Lung (tissue), 11 donors: ENCODE measurements at regions not wholly inside any gene's neighbourhood (a gene's known extent, or its start where the extent isn't known, plus 50 kb on each side); places are given as distances from the start of the nearest gene placed in this dataset.

ENCODE experiments used
- ATAC-seq: fragments of 200-7000 bp; cut with Tn5 transposase; one replicate; pipeline ENCODE4 v1.9.1; 2020; ENCODE audit warnings: moderate number of reproducible peaks; ENCODE audit not compliant: insufficient read depth, low FRiP score
- DNase-seq, 3 donors: peaks; one replicate each; pipeline ENCODE4 v3.0.0-alpha.2; 2013 to 2017
- H3K27ac ChIP-seq, 2 donors: one replicate each; pipeline ENCODE4 v1.5.1; 2013; ENCODE audit warnings: mild to moderate bottlenecking in 2 of 2, moderate library complexity in 2 of 2, control low read depth in 1 of 2, inconsistent platforms in 1 of 2, low read depth in 1 of 2, low read length in 1 of 2
- H3K27me3 ChIP-seq, 3 donors: one replicate each; pipeline ENCODE4 v1.5.1; 2013; ENCODE audit warnings: low read length in 2 of 3; ENCODE audit not compliant: control insufficient read depth in 3 of 3, insufficient read depth in 3 of 3
- H3K36me3 ChIP-seq, 4 donors: one replicate each; pipeline ENCODE4 v1.5.1; 2013; ENCODE audit warnings: low read length in 4 of 4, mild to moderate bottlenecking in 1 of 4, moderate library complexity in 1 of 4; ENCODE audit not compliant: control insufficient read depth in 4 of 4, insufficient read depth in 4 of 4
- H3K4me1 ChIP-seq, 5 donors: one replicate each; pipeline ENCODE4 v1.5.1; 2013; ENCODE audit warnings: low read length in 5 of 5, mild to moderate bottlenecking in 2 of 5, moderate library complexity in 1 of 5; ENCODE audit not compliant: control insufficient read depth in 5 of 5, insufficient read depth in 5 of 5
- H3K4me3 ChIP-seq: one replicate; pipeline ENCODE4 v1.5.1; 2013; ENCODE audit warnings: mild to moderate bottlenecking, control low read depth, moderate library complexity
- H3K9ac ChIP-seq, 2 donors: one replicate each; pipeline ENCODE4 v1.5.1; 2013; ENCODE audit warnings: low read length in 2 of 2, control low read depth in 1 of 2; ENCODE audit not compliant: insufficient read depth in 1 of 2
- H3K9me3 ChIP-seq, 4 donors: one replicate each; pipeline ENCODE4 v1.5.1; 2013; ENCODE audit warnings: low read length in 3 of 4, mild to moderate bottlenecking in 1 of 4, moderate library complexity in 1 of 4; ENCODE audit not compliant: control insufficient read depth in 4 of 4, insufficient read depth in 3 of 4
- CTCF ChIP-seq: IDR thresholded peaks from 2 replicates; pipeline ENCODE4 v1.5.1; 2012; ENCODE audit warnings: mild to moderate bottlenecking; ENCODE audit errors: control extremely low read depth, extremely low read depth
- WGBS, 2 donors: extraction: QIAGEN DNeasy Blood & Tissue Kit; methylation state at CpG; one replicate each; pipeline ENCODE4 v1.1.7; 2013; 5-methylcytosine and 5-hydroxymethylcytosine counted together
- donor health status: control.
- donor health status: control.
- donor health status: Bipolar disorder and iron deficiency.
- donor health status: healthy.
- donor health status: DM: yes; HTN: yes; CAD: no.

DNA sequence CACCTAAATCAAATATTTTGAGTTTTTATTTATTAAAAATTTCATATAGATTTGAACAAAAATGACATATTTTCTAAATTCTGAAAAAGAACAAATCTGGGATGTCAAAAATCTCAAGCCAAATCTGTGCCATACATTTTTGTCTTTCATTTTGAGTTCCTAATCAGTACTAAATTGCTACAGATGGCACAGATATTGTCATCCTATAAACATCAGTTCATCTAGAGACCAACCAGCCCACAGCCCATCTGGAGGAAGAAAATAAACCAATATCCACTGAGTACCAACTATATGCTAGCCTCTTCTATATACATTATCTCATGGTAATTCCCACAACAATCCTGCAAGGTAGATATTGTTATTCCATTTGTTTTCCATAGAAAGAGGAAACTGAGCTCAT, 156.8 kb upstream of the ATP1B1 start:
- Histone ChIP-seq H3K9ac (no peak overlapping the region), H3K27ac (no peak overlapping the region), H3K27me3 (no peaks in the 10 kb centered on the region), H3K36me3 (no peaks in the 10 kb centered on the region), H3K9me3 (no peaks in the 10 kb centered on the region), H3K4me1 (peaks cover 0 to 6% (median 0%) of the 10 kb centered on the region in 5 donors), H3K4me3 (no peak overlapping the region)
- no peak for ATAC-seq
- no peak for DNase-seq
- no peak for TF ChIP-seq CTCF

DNA sequence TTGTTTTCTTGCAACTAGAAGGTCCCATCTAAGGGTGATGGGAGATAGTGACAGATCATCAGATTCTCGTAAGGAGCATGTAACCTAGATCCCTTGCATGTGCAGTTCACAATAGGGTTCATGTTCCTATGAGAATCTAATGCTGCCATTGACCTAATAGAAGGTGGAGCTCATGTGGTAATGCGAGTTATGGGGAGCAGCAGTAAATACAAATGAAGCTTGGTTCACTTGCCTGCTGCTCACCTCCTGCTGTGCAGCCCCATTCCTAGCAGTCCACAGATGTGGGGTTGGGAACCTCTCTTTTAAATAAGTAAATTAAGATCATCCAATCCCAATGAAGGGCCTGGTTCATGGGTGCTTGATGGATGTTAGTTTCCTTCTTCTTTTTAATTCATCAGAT, 148.7 kb upstream of the ATP1B1 start:
- H3K9ac ChIP-seq = no peak overlapping the region
- H3K4me1 ChIP-seq = peaks cover 0 to 1% (median 0%) of the 10 kb centered on the region in 5 donors
- WGBS, 2 donors = 96 to 98% methylated on average over 2 of the region's 2 CpGs
- H3K27ac ChIP-seq = no peak overlapping the region
- H3K4me3 ChIP-seq = no peak overlapping the region
- H3K27me3 ChIP-seq = no peaks in the 10 kb centered on the region
- H3K9me3 ChIP-seq = no peaks in the 10 kb centered on the region
- ATAC-seq (no peak), DNase-seq (no peak)
- H3K36me3 ChIP-seq = no peaks in the 10 kb centered on the region
- no peak for TF ChIP-seq CTCF

- ATAC-seq (no peak), DNase-seq (no peak)
- no peak for TF ChIP-seq CTCF
- H3K27me3 ChIP-seq = no peaks in the 10 kb centered on the region
- H3K36me3 ChIP-seq = no peaks in the 10 kb centered on the region
- H3K9me3 ChIP-seq = no peaks in the 10 kb centered on the region
- peaks cover 0 to 1% (median 0%) of the 10 kb centered on the region in 5 donors for H3K4me1 ChIP-seq
- no peak overlapping the region for H3K9ac ChIP-seq
- no peak overlapping the region for H3K27ac ChIP-seq
- no peak overlapping the region for H3K4me3 ChIP-seq
- WGBS, 2 donors = 65 to 67% methylated on average over 5 of the region's 5 CpGs
Observed at GRCh38 chr1:168958562-168959289, 147.8 kb upstream of the ATP1B1 start.

DNA sequence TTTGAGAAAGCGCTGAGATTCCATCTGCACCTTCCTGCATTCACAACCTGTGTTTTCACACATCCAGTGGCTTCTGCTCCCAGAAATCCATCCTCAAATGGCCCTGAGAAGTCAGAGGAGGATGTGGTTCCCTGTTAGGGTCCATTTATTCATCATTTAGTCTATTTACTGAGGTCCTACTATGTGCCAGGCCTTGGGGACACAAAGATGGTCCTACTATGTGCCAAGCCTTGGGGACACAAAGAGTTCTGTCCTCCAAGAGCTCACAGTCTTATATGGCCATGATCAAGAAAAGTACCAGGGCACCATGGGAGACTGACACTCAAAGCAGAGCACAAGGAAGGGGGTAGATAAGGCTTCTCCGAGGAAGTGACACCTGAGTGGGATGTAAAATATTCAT, 147.1 kb upstream of the ATP1B1 start:
- DNase-seq (no peak), ATAC-seq (no peak)
- Histone ChIP-seq H3K9me3 (no peaks in the 10 kb centered on the region), H3K36me3 (no peaks in the 10 kb centered on the region), H3K27me3 (no peaks in the 10 kb centered on the region), H3K27ac (no peak overlapping the region), H3K4me3 (no peak overlapping the region), H3K9ac (no peak overlapping the region), H3K4me1 (peaks cover 0 to 1% (median 0%) of the 10 kb centered on the region in 5 donors)
- no peak for TF ChIP-seq CTCF
- WGBS, 2 donors = 92 to 96% methylated on average over 2 of the region's 2 CpGs
